Posterior vena cava (tissue), 2 donors: ENCODE measurements at regions not wholly inside any gene's neighbourhood (a gene's known extent, or its start where the extent isn't known, plus 50 kb on each side); places are given as distances from the start of the nearest gene placed in this dataset.

Experiments
- DNase-seq: peaks from one replicate; pipeline ENCODE4 v3.0.0-alpha.2; 2020; ENCODE audit warnings: low spot score
- intact Hi-C, 2 donors: fragments of 100-400 bp; cut with DNase I; formaldehyde crosslinking; loops; one replicate each; pipeline versions ENCODE4 v1.14.1 to v1.14.2; 2022 to 2023
- donor health status: DM: yes; HTN: yes; CAD: no.
- donor health status: DM: yes; HTN: yes; CAD: no.

GRCh38 chrX:39609941-39610340 is 487.8 kb downstream of the BCOR start:
- no peak for DNase-seq
- intact Hi-C loops, result no loop called here

GRCh38 chrX:39611468-39611867 is 486.3 kb downstream of the BCOR start:
- DNase-seq, result no peak
- intact Hi-C loops, result no loop called here

- intact Hi-C loops, result no loop called here
- no peak for DNase-seq
Measured at GRCh38 chrX:39613482-39613995, 484.2 kb downstream of the BCOR start.

GRCh38 chrX:39613997-39614679 is 483.6 kb downstream of the BCOR start:
- intact Hi-C loops, result no loop called here
- DNase-seq, result no peak

GRCh38 chrX:39614680-39614998 is 483.1 kb downstream of the BCOR start:
- intact Hi-C loops, result no loop called here
- no peak for DNase-seq

- intact Hi-C loops, result no loop called here
- DNase-seq, result no peak
Measured at GRCh38 chrX:39616098-39616729, 481.5 kb downstream of the BCOR start.

GRCh38 chrX:39616731-39617130 is 481.0 kb downstream of the BCOR start:
- intact Hi-C loops, result no loop called here
- DNase-seq, result no peak

GRCh38 chrX:39618178-39618577 is 479.6 kb downstream of the BCOR start:
- no peak for DNase-seq
- intact Hi-C loops, result no loop called here

- intact Hi-C loops, result no loop called here
- no peak for DNase-seq
Measured at GRCh38 chrX:39619182-39620009, 478.4 kb downstream of the BCOR start.

GRCh38 chrX:39624166-39624565 is 473.6 kb downstream of the BCOR start:
- DNase-seq, result no peak
- intact Hi-C loops, result no loop called here

GRCh38 chrX:39625810-39626209 is 471.9 kb downstream of the BCOR start:
- DNase-seq, result no peak
- intact Hi-C loops, result no loop called here

- no peak for DNase-seq
- intact Hi-C loops, result no loop called here
Measured at GRCh38 chrX:39626749-39627148, 471.0 kb downstream of the BCOR start.

- no peak for DNase-seq
- intact Hi-C loops, result no loop called here
Measured at GRCh38 chrX:39627257-39627656, 470.5 kb downstream of the BCOR start.

GRCh38 chrX:39629001-39629400 is 468.8 kb downstream of the BCOR start:
- no peak for DNase-seq
- intact Hi-C loops, result no loop called here

- intact Hi-C loops, result no loop called here
Measured at GRCh38 chrX:39630344-39630743, 467.4 kb downstream of the BCOR start.

GRCh38 chrX:39631276-39632229 is 466.2 kb downstream of the BCOR start:
- intact Hi-C loops, result no loop called here
- DNase-seq, result no peak

More at GRCh38 chrX:39630344-39630743, 467.4 kb downstream of the BCOR start:
- no peak for DNase-seq

GRCh38 chrX:39633293-39633692 is 464.5 kb downstream of the BCOR start:
- DNase-seq, result no peak
- intact Hi-C loops, result no loop called here

- intact Hi-C loops, result no loop called here
- DNase-seq, result no peak
Measured at GRCh38 chrX:39636481-39636880, 461.3 kb downstream of the BCOR start.

- no peak for DNase-seq
- intact Hi-C loops, result no loop called here
Measured at GRCh38 chrX:39638526-39638925, 459.2 kb downstream of the BCOR start.
